OCI-LY1 (cell line): ENCODE measurements at regions not wholly inside any gene's neighbourhood (a gene's known extent, or its start where the extent isn't known, plus 50 kb on each side); places are given as distances from the start of the nearest gene placed in this dataset.

ENCODE experiments used
- CTCF ChIP-seq: fragments of 200-600 bp; sonication (generic), shearing (Covaris generic); IDR thresholded peaks from 2 replicates; pipeline ENCODE4 v1.5.1; 2017; ENCODE audit warnings: mild to moderate bottlenecking, antibody characterized with exemption, low read length, moderate library complexity, mixed read lengths
- EZH2 ChIP-seq: fragments of 200-600 bp; sonication (generic), shearing (Covaris generic); IDR thresholded peaks from 2 replicates; pipeline ENCODE4 v1.8.0; 2017; ENCODE audit warnings: borderline replicate concordance, mixed run types, mild to moderate bottlenecking, antibody characterized with exemption, low read length, moderate library complexity, mixed read lengths

GRCh38 chr2:42960842-42961180 is 168.4 kb upstream of the HAAO start:
- TF ChIP-seq CTCF (no peak), EZH2 (no peak)
